Muscle layer of duodenum (tissue), 2 donors: ENCODE measurements at regions not wholly inside any gene's neighbourhood (a gene's known extent, or its start where the extent isn't known, plus 50 kb on each side); places are given as distances from the start of the nearest gene placed in this dataset.
"Not testable (repeated sequence)": the region's sequence is repeated elsewhere in the genome, so short reads cannot be mapped to it uniquely, and the experiment has no call there.

ENCODE experiments used
- H3K27ac ChIP-seq: one replicate; pipeline ENCODE4 v1.7.0; 2013; ENCODE audit warnings: mild to moderate bottlenecking, low read length
- H3K27me3 ChIP-seq: one replicate; pipeline ENCODE4 v1.7.0; 2013; ENCODE audit warnings: low read depth, mild to moderate bottlenecking, control low read depth, low read length
- H3K36me3 ChIP-seq, 2 donors: one replicate each; pipeline ENCODE4 v1.7.0; 2013; ENCODE audit warnings: low read length in 2 of 2, control low read depth in 1 of 2, mild to moderate bottlenecking in 1 of 2; ENCODE audit not compliant: insufficient read depth in 2 of 2, control insufficient read depth in 1 of 2
- H3K4me1 ChIP-seq, 2 donors: one replicate each; pipeline ENCODE4 v1.7.0; 2013; ENCODE audit warnings: low read length in 2 of 2, mild to moderate bottlenecking in 2 of 2, control low read depth in 1 of 2, moderate library complexity in 1 of 2; ENCODE audit not compliant: insufficient read depth in 2 of 2, control insufficient read depth in 1 of 2
- H3K4me3 ChIP-seq, 2 donors: one replicate each; pipeline ENCODE4 v1.7.0; 2013; ENCODE audit warnings: low read length in 2 of 2, low read depth in 1 of 2, mild to moderate bottlenecking in 1 of 2
- H3K9me3 ChIP-seq, 2 donors: one replicate each; pipeline ENCODE4 v1.7.0; 2013; ENCODE audit warnings: low read length in 2 of 2, control low read depth in 1 of 2, mild to moderate bottlenecking in 1 of 2; ENCODE audit not compliant: control insufficient read depth in 1 of 2
- donor health status: healthy.

- not testable (repeated sequence) for H3K27ac ChIP-seq, H3K36me3 ChIP-seq, H3K4me3 ChIP-seq, H3K27me3 ChIP-seq, H3K4me1 ChIP-seq
- peaks cover 6 to 37% of the 10 kb centered on the region in 2 donors for H3K9me3 ChIP-seq
Observed at GRCh38 chr11:54797906-54798305, 91.3 kb downstream of the OR4A5 start.

- Histone ChIP-seq H3K36me3 (no peaks in the 10 kb centered on the region), H3K4me1 (no peaks in the 10 kb centered on the region), H3K4me3 (peak overlapping the region in 1 of 2 donors; percentile 35), H3K27ac (no peak overlapping the region), H3K27me3 (no peaks in the 10 kb centered on the region), H3K9me3 (peaks cover 0 to 51% of the 10 kb centered on the region in 2 donors)
Observed at GRCh38 chr11:54832676-54833075, 126.0 kb downstream of the OR4A5 start.

DNA sequence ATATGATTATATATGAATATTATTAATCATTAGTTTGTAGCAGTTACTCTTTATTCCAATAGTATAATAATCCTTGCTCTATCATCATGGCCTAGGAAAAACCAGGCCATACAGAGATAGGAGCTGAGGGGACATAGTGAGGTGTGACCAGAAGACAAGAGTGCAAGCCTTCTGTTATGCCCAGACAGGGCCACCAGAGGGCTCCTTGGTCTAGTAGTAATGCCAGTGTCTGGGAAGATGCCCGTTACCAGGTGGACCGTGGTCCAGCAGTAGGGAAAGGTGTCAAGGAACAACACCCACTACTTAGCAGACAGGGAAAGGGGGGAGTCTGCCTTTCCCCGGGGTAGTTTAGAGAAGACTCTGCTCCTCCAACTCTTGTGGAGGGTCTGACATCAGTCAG is 148.4 kb downstream of the OR4A5 start:
- H3K4me1 ChIP-seq, H3K27ac ChIP-seq, H3K36me3 ChIP-seq, H3K4me3 ChIP-seq, H3K27me3 ChIP-seq: not testable (repeated sequence)
- peaks cover 7 to 72% of the 10 kb centered on the region in 2 donors for H3K9me3 ChIP-seq
